Neutrophil (primary cell): ENCODE measurements at regions not wholly inside any gene's neighbourhood (a gene's known extent, or its start where the extent isn't known, plus 50 kb on each side); places are given as distances from the start of the nearest gene placed in this dataset.

ENCODE experiments used
- H3K27ac ChIP-seq: fragments of 200-600 bp; sonication (generic); 2 replicates; pipeline ENCODE4 v1.5.1; 2016; ENCODE audit warnings: mild to moderate bottlenecking, moderate library complexity
- H3K27me3 ChIP-seq: fragments of 200-600 bp; sonication (generic); 2 replicates; pipeline ENCODE4 v1.6.0; 2016; ENCODE audit warnings: mild to moderate bottlenecking
- H3K36me3 ChIP-seq: fragments of 200-600 bp; sonication (generic); 2 replicates; pipeline ENCODE4 v1.5.1; 2017
- H3K4me1 ChIP-seq, 2 experiments: fragments of 200-600 bp in 1 of 2; sonication (generic) in 1 of 2; 1 replicate in 1 of 2; 2 replicates in 1 of 2; pipeline versions ENCODE4 v1.5.1 to v1.6.1; 2013 to 2016; ENCODE audit warnings: low read depth in 1 of 2, low read length in 1 of 2, mild to moderate bottlenecking in 1 of 2, moderate library complexity in 1 of 2; ENCODE audit not compliant: control insufficient read depth in 1 of 2, insufficient read depth in 1 of 2
- H3K4me3 ChIP-seq, 2 experiments: fragments of 200-600 bp in 1 of 2; sonication (generic) in 1 of 2; 1 replicate in 1 of 2; 2 replicates in 1 of 2; pipeline ENCODE4 v1.5.1; 2013 to 2016; ENCODE audit warnings: low read depth in 1 of 2, low read length in 1 of 2, mild to moderate bottlenecking in 1 of 2, moderate library complexity in 1 of 2
- H3K9me3 ChIP-seq: fragments of 200-600 bp; sonication (generic); 2 replicates; pipeline ENCODE4 v1.5.1; 2016
- TF ChIP-seq, protein P1 (sequence below): fragments of 200-600 bp; sonication (generic); IDR thresholded peaks from 2 replicates; pipeline ENCODE4 v1.5.1; 2016; ENCODE audit warnings: antibody characterized with exemption

GRCh38 chr4:14827111-14827510 lies 175.2 kb upstream of the CPEB2 start:
- H3K27me3 ChIP-seq, result peaks cover 4% of the 10 kb centered on the region
- H3K4me1 ChIP-seq, result no peaks in the 10 kb centered on the region
- no peaks in the 10 kb centered on the region for H3K9me3 ChIP-seq
- TF ChIP-seq, protein P1, sequence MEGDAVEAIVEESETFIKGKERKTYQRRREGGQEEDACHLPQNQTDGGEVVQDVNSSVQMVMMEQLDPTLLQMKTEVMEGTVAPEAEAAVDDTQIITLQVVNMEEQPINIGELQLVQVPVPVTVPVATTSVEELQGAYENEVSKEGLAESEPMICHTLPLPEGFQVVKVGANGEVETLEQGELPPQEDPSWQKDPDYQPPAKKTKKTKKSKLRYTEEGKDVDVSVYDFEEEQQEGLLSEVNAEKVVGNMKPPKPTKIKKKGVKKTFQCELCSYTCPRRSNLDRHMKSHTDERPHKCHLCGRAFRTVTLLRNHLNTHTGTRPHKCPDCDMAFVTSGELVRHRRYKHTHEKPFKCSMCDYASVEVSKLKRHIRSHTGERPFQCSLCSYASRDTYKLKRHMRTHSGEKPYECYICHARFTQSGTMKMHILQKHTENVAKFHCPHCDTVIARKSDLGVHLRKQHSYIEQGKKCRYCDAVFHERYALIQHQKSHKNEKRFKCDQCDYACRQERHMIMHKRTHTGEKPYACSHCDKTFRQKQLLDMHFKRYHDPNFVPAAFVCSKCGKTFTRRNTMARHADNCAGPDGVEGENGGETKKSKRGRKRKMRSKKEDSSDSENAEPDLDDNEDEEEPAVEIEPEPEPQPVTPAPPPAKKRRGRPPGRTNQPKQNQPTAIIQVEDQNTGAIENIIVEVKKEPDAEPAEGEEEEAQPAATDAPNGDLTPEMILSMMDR, result no peak
- H3K36me3 ChIP-seq, result no peaks in the 10 kb centered on the region
- H3K4me3 ChIP-seq, result no peak overlapping the region
- no peak overlapping the region for H3K27ac ChIP-seq

GRCh38 chr4:14829795-14830194 lies 172.5 kb upstream of the CPEB2 start:
- H3K27me3 ChIP-seq, result no peaks in the 10 kb centered on the region
- H3K27ac ChIP-seq, result no peak overlapping the region
- H3K4me3 ChIP-seq, result no peak overlapping the region
- TF ChIP-seq, protein P1, result no peak
- no peaks in the 10 kb centered on the region for H3K36me3 ChIP-seq
- H3K9me3 ChIP-seq, result no peaks in the 10 kb centered on the region
- H3K4me1 ChIP-seq, result no peaks in the 10 kb centered on the region

GRCh38 chr4:14831416-14831815 lies 170.9 kb upstream of the CPEB2 start:
- Histone ChIP-seq H3K27me3 (no peaks in the 10 kb centered on the region), H3K27ac (no peak overlapping the region), H3K9me3 (no peaks in the 10 kb centered on the region), H3K4me3 (no peak overlapping the region), H3K4me1 (no peaks in the 10 kb centered on the region), H3K36me3 (no peaks in the 10 kb centered on the region)
- TF ChIP-seq, protein P1, result no peak

GRCh38 chr4:14833053-14833452 lies 169.2 kb upstream of the CPEB2 start:
- no peak overlapping the region for H3K4me3 ChIP-seq
- no peaks in the 10 kb centered on the region for H3K4me1 ChIP-seq
- H3K27me3 ChIP-seq, result no peaks in the 10 kb centered on the region
- H3K36me3 ChIP-seq, result no peaks in the 10 kb centered on the region
- TF ChIP-seq, protein P1, result no peak
- no peaks in the 10 kb centered on the region for H3K9me3 ChIP-seq
- no peak overlapping the region for H3K27ac ChIP-seq

DNA sequence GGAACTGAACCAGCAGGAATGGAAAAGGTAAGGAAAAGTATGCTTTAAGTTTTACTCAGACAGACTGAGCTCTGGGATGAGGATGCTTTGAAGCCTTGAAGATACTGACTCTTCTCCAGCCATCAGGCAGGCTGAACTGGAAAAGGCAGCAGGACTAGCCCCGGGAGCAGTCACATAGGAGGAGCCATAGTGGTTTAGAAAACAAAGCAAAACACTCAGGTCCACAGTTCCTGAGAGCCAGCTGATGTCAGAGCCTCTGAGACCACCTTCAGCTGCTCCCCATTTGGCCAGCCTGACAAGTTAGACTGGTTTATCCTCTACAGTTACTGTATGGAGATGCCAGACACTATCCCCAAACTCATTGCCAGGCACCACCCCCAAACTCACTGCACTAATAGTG lies 167.9 kb upstream of the CPEB2 start:
- no peaks in the 10 kb centered on the region for H3K27me3 ChIP-seq
- TF ChIP-seq, protein P1, result no peak
- no peaks in the 10 kb centered on the region for H3K36me3 ChIP-seq
- no peak overlapping the region for H3K27ac ChIP-seq
- H3K4me1 ChIP-seq, result no peaks in the 10 kb centered on the region
- H3K9me3 ChIP-seq, result no peaks in the 10 kb centered on the region
- H3K4me3 ChIP-seq, result no peak overlapping the region

GRCh38 chr4:14835288-14835687 lies 167.0 kb upstream of the CPEB2 start:
- TF ChIP-seq, protein P1, result no peak
- H3K9me3 ChIP-seq, result no peaks in the 10 kb centered on the region
- H3K36me3 ChIP-seq, result no peaks in the 10 kb centered on the region
- H3K27me3 ChIP-seq, result no peaks in the 10 kb centered on the region
- H3K27ac ChIP-seq, result no peak overlapping the region
- no peaks in the 10 kb centered on the region for H3K4me1 ChIP-seq
- no peak overlapping the region for H3K4me3 ChIP-seq
